Heart left ventricle (tissue), 13 donors: ENCODE measurements at regions not wholly inside any gene's neighbourhood (a gene's known extent, or its start where the extent isn't known, plus 50 kb on each side); places are given as distances from the start of the nearest gene placed in this dataset.

Experiments
- POLR2A ChIP-seq, 2 donors: fragments of 450-650 bp; IDR thresholded peaks; one replicate each; pipeline ENCODE4 v1.6.1; 2017; ENCODE audit warnings: antibody characterized with exemption in 2 of 2, mild to moderate bottlenecking in 2 of 2, moderate library complexity in 2 of 2
- TF ChIP-seq, protein P1 (sequence below), 12 donors: fragments of 200-600 bp; sonication (generic) in 4 of 12; IDR thresholded peaks; one replicate each; pipeline versions ENCODE4 v1.5.0 to v1.8.0; 2018 to 2022; ENCODE audit warnings: antibody characterized with exemption in 12 of 12, mild to moderate bottlenecking in 5 of 12
- donor health status: ischemic (EF 13 %, LVEDD 7.1; RV severe dilation, severe dysfunction).
- donor health status: DM: no; HTN: yes; CAD: no.
- donor health status: DM: no; HTN: no; CAD: no.
- donor health status: ischemic (EF 25% LVEDD 6.9; RV normal size, moderate dysfunction).
- donor health status: ischemic (EF 25% LVEDD 5.7; RV mildly dilated, moderate dysfunction).
- donor health status: ischemic (EF 35%, LVEDD 5.7; RV mildly dilated, moderate dysfunction).
- donor health status: nonischemic (EF 11% LVEDD 7.7; RV severe dilation, severe dysfunction).
- donor health status: DM: yes; HTN: yes; CAD: no.
- donor health status: PGD.
- donor health status: ischemic (EF 29% LVEDD 5.4; RV normal size, mild dysfunction).
- donor health status: nonischemic (EF 23%, LVEDD 6.1; RV moderate dilation, normal function).

DNA sequence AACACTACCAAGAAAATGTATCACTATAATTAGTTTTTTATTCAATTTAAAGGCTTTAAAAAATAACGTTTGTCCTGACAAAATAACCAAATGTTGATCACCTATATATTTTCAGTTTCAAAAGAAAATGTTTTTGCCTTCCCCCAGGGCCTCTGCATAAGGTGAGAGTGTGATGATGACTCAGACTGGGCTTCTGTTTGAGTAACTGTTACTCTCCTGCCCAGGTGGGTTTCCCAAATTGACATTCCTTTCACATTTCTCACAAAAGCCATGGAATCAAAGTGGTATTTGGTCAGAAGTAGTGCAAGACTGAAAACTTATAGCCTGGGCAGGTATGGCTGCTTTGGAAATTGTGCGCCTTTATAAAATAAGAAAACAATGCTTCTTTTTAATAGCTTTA lies 180.6 kb downstream of the COG6 start:
- TF ChIP-seq, protein P1, sequence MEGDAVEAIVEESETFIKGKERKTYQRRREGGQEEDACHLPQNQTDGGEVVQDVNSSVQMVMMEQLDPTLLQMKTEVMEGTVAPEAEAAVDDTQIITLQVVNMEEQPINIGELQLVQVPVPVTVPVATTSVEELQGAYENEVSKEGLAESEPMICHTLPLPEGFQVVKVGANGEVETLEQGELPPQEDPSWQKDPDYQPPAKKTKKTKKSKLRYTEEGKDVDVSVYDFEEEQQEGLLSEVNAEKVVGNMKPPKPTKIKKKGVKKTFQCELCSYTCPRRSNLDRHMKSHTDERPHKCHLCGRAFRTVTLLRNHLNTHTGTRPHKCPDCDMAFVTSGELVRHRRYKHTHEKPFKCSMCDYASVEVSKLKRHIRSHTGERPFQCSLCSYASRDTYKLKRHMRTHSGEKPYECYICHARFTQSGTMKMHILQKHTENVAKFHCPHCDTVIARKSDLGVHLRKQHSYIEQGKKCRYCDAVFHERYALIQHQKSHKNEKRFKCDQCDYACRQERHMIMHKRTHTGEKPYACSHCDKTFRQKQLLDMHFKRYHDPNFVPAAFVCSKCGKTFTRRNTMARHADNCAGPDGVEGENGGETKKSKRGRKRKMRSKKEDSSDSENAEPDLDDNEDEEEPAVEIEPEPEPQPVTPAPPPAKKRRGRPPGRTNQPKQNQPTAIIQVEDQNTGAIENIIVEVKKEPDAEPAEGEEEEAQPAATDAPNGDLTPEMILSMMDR (IDR thresholded peaks at IDR 0.05), result no peak
- no peak for TF ChIP-seq POLR2A (IDR thresholded peaks at IDR 0.05)
